ENCODE measurements at regions not wholly inside any gene's neighbourhood (a gene's known extent, or its start where the extent isn't known, plus 50 kb on each side); places are given as distances from the start of the nearest gene placed in this dataset.

DNA sequence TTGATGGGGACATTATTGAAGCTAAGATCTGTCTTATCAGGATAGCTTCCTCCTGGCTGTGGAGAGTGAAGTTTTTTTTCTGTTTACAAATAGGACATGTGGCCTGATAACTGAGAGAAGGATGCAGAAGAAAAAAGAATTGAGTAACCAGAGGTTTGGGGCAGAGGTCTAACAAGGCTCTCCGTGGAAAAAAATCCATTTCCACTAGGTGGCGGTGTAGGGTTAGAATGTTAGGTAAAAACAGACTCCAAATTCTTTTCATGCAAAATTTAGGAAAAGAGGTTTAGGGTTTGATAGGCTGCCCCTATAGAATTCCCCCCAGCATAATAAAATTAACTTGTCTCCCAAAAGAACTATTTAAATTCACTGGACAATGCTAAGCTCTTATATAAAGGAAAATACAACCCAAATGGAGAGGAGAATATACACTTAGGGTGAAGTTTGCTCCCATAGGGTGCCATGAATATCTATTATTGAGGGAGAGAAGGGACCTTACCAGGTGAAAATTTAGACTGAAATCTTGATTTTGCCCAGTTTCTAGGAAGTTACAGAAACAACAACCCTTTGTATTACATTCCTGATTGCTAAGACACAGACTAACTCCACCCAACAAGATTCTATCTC lies 1560.4 kb downstream of the OTOL1 start:
- ChIA-PET POLR2A (no interaction called here), SMC1A (ENCODE audit: uncharacterized antibody, unreplicated experiment) (interaction anchor here (0.7 to 3.1 kb wide), 4 partner anchors 165 to 896 kb away, joined by 3 to 14 read pairs (median 4); no protein-coding TSS in a partner anchor), RAD21 (ENCODE audit: unreplicated experiment) (interaction anchor here (1.0 to 2.0 kb wide), 2 partner anchors 214 to 433 kb away, joined by 3 to 10 read pairs; no protein-coding TSS in a partner anchor), CTCF (interaction anchor here (0.7 to 3.6 kb wide), 14 partner anchors 9 to 897 kb away, joined by 3 to 19 read pairs (median 4); no protein-coding TSS in a partner anchor)
- no peak for DNase-seq (ENCODE audit: low read depth, low spot score)
- WGBS (ENCODE audit: insufficient coverage, insufficient replicate concordance, low lambda C conversion rate, missing lambda C conversion rate), result 0% methylated on average over 2 of the region's 2 CpGs
- H3K9ac ChIP-seq (ENCODE audit: control insufficient read depth, insufficient read depth, low read length), result no peak overlapping the region
- no peak overlapping the region for H3K4me3 ChIP-seq
- no peaks in the 10 kb centered on the region for H3K36me3 ChIP-seq (ENCODE audit: control insufficient read depth in 2 of 2, insufficient read depth in 2 of 2, low read length in 1 of 2)
- no peaks in the 10 kb centered on the region for H3K9me3 ChIP-seq (replicated peaks; ENCODE audit: control insufficient read depth, insufficient read depth, low read length)
- H3K4me2 ChIP-seq (ENCODE audit: control insufficient read depth, insufficient read depth), result no peak overlapping the region
- no peaks in the 10 kb centered on the region for H3K4me1 ChIP-seq (ENCODE audit: control insufficient read depth, insufficient read depth, low read length)
- H3K79me2 ChIP-seq (ENCODE audit: control insufficient read depth, insufficient read depth, low read length), result no peaks in the 10 kb centered on the region
- TF ChIP-seq, protein P1, sequence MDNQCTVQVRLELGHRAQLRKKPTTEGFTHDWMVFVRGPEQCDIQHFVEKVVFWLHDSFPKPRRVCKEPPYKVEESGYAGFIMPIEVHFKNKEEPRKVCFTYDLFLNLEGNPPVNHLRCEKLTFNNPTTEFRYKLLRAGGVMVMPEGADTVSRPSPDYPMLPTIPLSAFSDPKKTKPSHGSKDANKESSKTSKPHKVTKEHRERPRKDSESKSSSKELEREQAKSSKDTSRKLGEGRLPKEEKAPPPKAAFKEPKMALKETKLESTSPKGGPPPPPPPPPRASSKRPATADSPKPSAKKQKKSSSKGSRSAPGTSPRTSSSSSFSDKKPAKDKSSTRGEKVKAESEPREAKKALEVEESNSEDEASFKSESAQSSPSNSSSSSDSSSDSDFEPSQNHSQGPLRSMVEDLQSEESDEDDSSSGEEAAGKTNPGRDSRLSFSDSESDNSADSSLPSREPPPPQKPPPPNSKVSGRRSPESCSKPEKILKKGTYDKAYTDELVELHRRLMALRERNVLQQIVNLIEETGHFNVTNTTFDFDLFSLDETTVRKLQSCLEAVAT (IDR thresholded peaks at IDR 0.05), result no peak
- TF ChIP-seq, protein P2, sequence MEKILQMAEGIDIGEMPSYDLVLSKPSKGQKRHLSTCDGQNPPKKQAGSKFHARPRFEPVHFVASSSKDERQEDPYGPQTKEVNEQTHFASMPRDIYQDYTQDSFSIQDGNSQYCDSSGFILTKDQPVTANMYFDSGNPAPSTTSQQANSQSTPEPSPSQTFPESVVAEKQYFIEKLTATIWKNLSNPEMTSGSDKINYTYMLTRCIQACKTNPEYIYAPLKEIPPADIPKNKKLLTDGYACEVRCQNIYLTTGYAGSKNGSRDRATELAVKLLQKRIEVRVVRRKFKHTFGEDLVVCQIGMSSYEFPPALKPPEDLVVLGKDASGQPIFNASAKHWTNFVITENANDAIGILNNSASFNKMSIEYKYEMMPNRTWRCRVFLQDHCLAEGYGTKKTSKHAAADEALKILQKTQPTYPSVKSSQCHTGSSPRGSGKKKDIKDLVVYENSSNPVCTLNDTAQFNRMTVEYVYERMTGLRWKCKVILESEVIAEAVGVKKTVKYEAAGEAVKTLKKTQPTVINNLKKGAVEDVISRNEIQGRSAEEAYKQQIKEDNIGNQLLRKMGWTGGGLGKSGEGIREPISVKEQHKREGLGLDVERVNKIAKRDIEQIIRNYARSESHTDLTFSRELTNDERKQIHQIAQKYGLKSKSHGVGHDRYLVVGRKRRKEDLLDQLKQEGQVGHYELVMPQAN (conservative IDR thresholded peaks at IDR 0.05), result no peak
- TF ChIP-seq, protein P3, sequence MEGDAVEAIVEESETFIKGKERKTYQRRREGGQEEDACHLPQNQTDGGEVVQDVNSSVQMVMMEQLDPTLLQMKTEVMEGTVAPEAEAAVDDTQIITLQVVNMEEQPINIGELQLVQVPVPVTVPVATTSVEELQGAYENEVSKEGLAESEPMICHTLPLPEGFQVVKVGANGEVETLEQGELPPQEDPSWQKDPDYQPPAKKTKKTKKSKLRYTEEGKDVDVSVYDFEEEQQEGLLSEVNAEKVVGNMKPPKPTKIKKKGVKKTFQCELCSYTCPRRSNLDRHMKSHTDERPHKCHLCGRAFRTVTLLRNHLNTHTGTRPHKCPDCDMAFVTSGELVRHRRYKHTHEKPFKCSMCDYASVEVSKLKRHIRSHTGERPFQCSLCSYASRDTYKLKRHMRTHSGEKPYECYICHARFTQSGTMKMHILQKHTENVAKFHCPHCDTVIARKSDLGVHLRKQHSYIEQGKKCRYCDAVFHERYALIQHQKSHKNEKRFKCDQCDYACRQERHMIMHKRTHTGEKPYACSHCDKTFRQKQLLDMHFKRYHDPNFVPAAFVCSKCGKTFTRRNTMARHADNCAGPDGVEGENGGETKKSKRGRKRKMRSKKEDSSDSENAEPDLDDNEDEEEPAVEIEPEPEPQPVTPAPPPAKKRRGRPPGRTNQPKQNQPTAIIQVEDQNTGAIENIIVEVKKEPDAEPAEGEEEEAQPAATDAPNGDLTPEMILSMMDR (IDR thresholded peaks at IDR 0.05 in 2 of 3, conservative IDR thresholded peaks at IDR 0.05 in 1 of 3; ENCODE audit: control insufficient read depth in 2 of 3, extremely low read depth in 1 of 3, insufficient read depth in 1 of 3, low read depth in 3 of 3, low read length in 3 of 3), result peak; percentile 56 to 62 (median 61); a peak in 5 of 6 replicates
- TF ChIP-seq SMC3 (IDR thresholded peaks at IDR 0.05; ENCODE audit: borderline replicate concordance, low read length) (peak; percentile 53; the same call in 1 of the 2 replicates), RAD21 (IDR thresholded peaks at IDR 0.05; ENCODE audit: insufficient read depth, low read depth, low read length) (peak; percentile 73), MTA3 (IDR thresholded peaks at IDR 0.05; ENCODE audit: borderline replicate concordance, low read length) (no peak), GABPA (IDR thresholded peaks at IDR 0.05; ENCODE audit: low read depth) (no peak)
- ATAC-seq, result peak; percentile 76
- intact Hi-C loops (cut with micrococcal nuclease; ENCODE audit: unreplicated experiment), result loop anchor here (1.0 to 10.0 kb wide), 3 partner anchors 433 to 1495 kb away; no protein-coding TSS in a partner anchor
- in situ Hi-C loops (cut with MboI), result loop anchor here (10.0 kb wide), 1 partner anchor 438 kb away; no protein-coding TSS in a partner anchor
- H3K27ac ChIP-seq (ENCODE audit: control insufficient read depth, insufficient read depth), result no peak overlapping the region
- H4K20me1 ChIP-seq (ENCODE audit: control insufficient read depth, insufficient read depth), result no peaks in the 10 kb centered on the region
- no peak overlapping the region for H2AFZ ChIP-seq (ENCODE audit: control insufficient read depth, low read depth, low read length)
- FAIRE-seq, result no peak
- H3K27me3 ChIP-seq (replicated peaks in 1 of 2; ENCODE audit: control insufficient read depth in 2 of 2, insufficient read depth in 2 of 2, low read length in 1 of 2), result no peaks in the 10 kb centered on the region
- no TSS peak for BruUV-seq (replicated peaks)
